ENCODE measurements at regions not wholly inside any gene's neighbourhood (a gene's known extent, or its start where the extent isn't known, plus 50 kb on each side); places are given as distances from the start of the nearest gene placed in this dataset.

- no peak for TF ChIP-seq CTCF (IDR thresholded peaks at IDR 0.05; ENCODE audit: insufficient read depth, low read depth, low read length)
- TF ChIP-seq EZH2 (IDR thresholded peaks at IDR 0.05; ENCODE audit: insufficient read depth, low read length): no peak
Measured at GRCh38 chr9:107407675-107408074, 81.9 kb downstream of the KLF4 start.
